ENCODE measurements at regions not wholly inside any gene's neighbourhood (a gene's known extent, or its start where the extent isn't known, plus 50 kb on each side); places are given as distances from the start of the nearest gene placed in this dataset.
A peak's percentile ranks its signal among the peaks of the same experiment; 100 is the strongest.

GRCh38 chr10:65570143-65571010, 1355.5 kb upstream of the LRRTM3 start (continued):
- no peak for TF ChIP-seq ZNF646 (CRISPR knock-in tag; IDR thresholded peaks at IDR 0.05)
- no peak for TF ChIP-seq FOXM1 (CRISPR knock-in tag; IDR thresholded peaks at IDR 0.05)
- TF ChIP-seq POLR2G (IDR thresholded peaks at IDR 0.05; ENCODE audit: low read depth, low read length) = peak; percentile 89
- TF ChIP-seq GABPA (IDR thresholded peaks at IDR 0.05; ENCODE audit: low read depth, low read length) = peak; percentile 41
- peak; percentile 76 for TF ChIP-seq GABPA (CRISPR knock-in tag; IDR thresholded peaks at IDR 0.05; ENCODE audit: low read depth)
- no peak for TF ChIP-seq KIAA2018 (CRISPR knock-in tag; IDR thresholded peaks at IDR 0.05; ENCODE audit: borderline replicate concordance)
- TF ChIP-seq GPN1 (CRISPR knock-in tag; IDR thresholded peaks at IDR 0.05; ENCODE audit: borderline replicate concordance) = no peak
- no peak for TF ChIP-seq HMGA1 (CRISPR knock-in tag; conservative IDR thresholded peaks at IDR 0.05)
- no peak for TF ChIP-seq RBAK (CRISPR knock-in tag; IDR thresholded peaks at IDR 0.05)
- TF ChIP-seq SP140L (CRISPR knock-in tag; IDR thresholded peaks at IDR 0.05; ENCODE audit: borderline replicate concordance) = no peak
- no peak for TF ChIP-seq ZNF580 (CRISPR knock-in tag; IDR thresholded peaks at IDR 0.05; ENCODE audit: borderline replicate concordance, low read depth)
- TF ChIP-seq ZNF772 (CRISPR knock-in tag; IDR thresholded peaks at IDR 0.05) = no peak
- TF ChIP-seq ZMYM4 (CRISPR knock-in tag; IDR thresholded peaks at IDR 0.05) = peak; percentile 70
- TF ChIP-seq ZNF629 (CRISPR knock-in tag; conservative IDR thresholded peaks at IDR 0.05) = no peak
- no peak for TF ChIP-seq REPIN1 (CRISPR knock-in tag; IDR thresholded peaks at IDR 0.05; ENCODE audit: borderline replicate concordance, low read depth)

Data from HepG2 (cell line).